ENCODE measurements at regions not wholly inside any gene's neighbourhood (a gene's known extent, or its start where the extent isn't known, plus 50 kb on each side); places are given as distances from the start of the nearest gene placed in this dataset.

- Histone ChIP-seq H3K9ac (ENCODE audit: low read length) (no peak overlapping the region), H3K27ac (ENCODE audit: low read depth, low read length) (no peak overlapping the region), H3K4me1 (ENCODE audit: insufficient read depth, low read length) (no peaks in the 10 kb centered on the region), H3K27me3 (ENCODE audit: insufficient read depth, low read length) (no peaks in the 10 kb centered on the region), H3K4me3 (ENCODE audit: insufficient read depth, low read depth, low read length) (no peak overlapping the region), H4K20me1 (ENCODE audit: insufficient read depth, low read length) (no peaks in the 10 kb centered on the region), H3K79me2 (ENCODE audit: insufficient read depth, low read length) (no peaks in the 10 kb centered on the region), H3K36me3 (ENCODE audit: insufficient read depth, low read length) (no peaks in the 10 kb centered on the region), H3K4me2 (ENCODE audit: low read length) (no peak overlapping the region), H3K9me3 (ENCODE audit: insufficient read depth, low read depth, low read length) (no peaks in the 10 kb centered on the region), H2AFZ (ENCODE audit: low read depth, low read length) (no peak overlapping the region)
- H3K27ac Mint-ChIP-seq (ENCODE audit: unreplicated experiment), result no peak overlapping the region
- no peak for TF ChIP-seq EZH2 (IDR thresholded peaks at IDR 0.05; ENCODE audit: insufficient read depth, low read length)
- no peak for TF ChIP-seq CTCF (IDR thresholded peaks at IDR 0.05; ENCODE audit: insufficient read depth, low read depth, low read length)
- FAIRE-seq, result peak; percentile 58
- no peak overlapping the region for H3K4me3 Mint-ChIP-seq (ENCODE audit: unreplicated experiment)
- H3K9me3 Mint-ChIP-seq (ENCODE audit: unreplicated experiment), result no peaks in the 10 kb centered on the region
- DNase-seq (ENCODE audit: low read depth), result no peak
- H3K4me1 Mint-ChIP-seq (ENCODE audit: low read depth, unreplicated experiment), result no peaks in the 10 kb centered on the region
- H3K27me3 Mint-ChIP-seq (ENCODE audit: low read depth, unreplicated experiment), result no peaks in the 10 kb centered on the region
- H3K36me3 Mint-ChIP-seq (ENCODE audit: low read depth, unreplicated experiment), result no peaks in the 10 kb centered on the region
These were observed 55.6 kb downstream of the PBDC1 start for GRCh38 chrX:76228499-76228898.

- no peak for DNase-seq (ENCODE audit: low read depth)
- Histone ChIP-seq H3K79me2 (ENCODE audit: insufficient read depth, low read length) (no peaks in the 10 kb centered on the region), H2AFZ (ENCODE audit: low read depth, low read length) (no peak overlapping the region), H4K20me1 (ENCODE audit: insufficient read depth, low read length) (no peaks in the 10 kb centered on the region), H3K4me1 (ENCODE audit: insufficient read depth, low read length) (no peaks in the 10 kb centered on the region), H3K27ac (ENCODE audit: low read depth, low read length) (no peak overlapping the region), H3K9ac (ENCODE audit: low read length) (no peak overlapping the region), H3K4me2 (ENCODE audit: low read length) (no peak overlapping the region), H3K9me3 (ENCODE audit: insufficient read depth, low read depth, low read length) (no peaks in the 10 kb centered on the region), H3K27me3 (ENCODE audit: insufficient read depth, low read length) (no peaks in the 10 kb centered on the region), H3K4me3 (ENCODE audit: insufficient read depth, low read depth, low read length) (no peak overlapping the region), H3K36me3 (ENCODE audit: insufficient read depth, low read length) (no peaks in the 10 kb centered on the region)
- Mint-ChIP-seq H3K4me1 (ENCODE audit: low read depth, unreplicated experiment) (no peaks in the 10 kb centered on the region), H3K27me3 (ENCODE audit: low read depth, unreplicated experiment) (no peaks in the 10 kb centered on the region), H3K36me3 (ENCODE audit: low read depth, unreplicated experiment) (no peaks in the 10 kb centered on the region), H3K9me3 (ENCODE audit: unreplicated experiment) (no peaks in the 10 kb centered on the region), H3K4me3 (ENCODE audit: unreplicated experiment) (no peak overlapping the region), H3K27ac (ENCODE audit: unreplicated experiment) (no peak overlapping the region)
- no peak for TF ChIP-seq EZH2 (IDR thresholded peaks at IDR 0.05; ENCODE audit: insufficient read depth, low read length)
- no peak for TF ChIP-seq CTCF (IDR thresholded peaks at IDR 0.05; ENCODE audit: insufficient read depth, low read depth, low read length)
- peak; percentile 67 for FAIRE-seq
These were observed 76.0 kb downstream of the PBDC1 start for GRCh38 chrX:76248901-76249300.

- Histone ChIP-seq H3K36me3 (ENCODE audit: insufficient read depth, low read length) (no peaks in the 10 kb centered on the region), H3K9me3 (ENCODE audit: insufficient read depth, low read depth, low read length) (no peaks in the 10 kb centered on the region), H3K9ac (ENCODE audit: low read length) (no peak overlapping the region), H3K4me2 (ENCODE audit: low read length) (no peak overlapping the region), H3K4me1 (ENCODE audit: insufficient read depth, low read length) (no peaks in the 10 kb centered on the region), H3K4me3 (ENCODE audit: insufficient read depth, low read depth, low read length) (no peak overlapping the region), H2AFZ (ENCODE audit: low read depth, low read length) (no peak overlapping the region), H3K27ac (ENCODE audit: low read depth, low read length) (no peak overlapping the region), H4K20me1 (ENCODE audit: insufficient read depth, low read length) (no peaks in the 10 kb centered on the region), H3K27me3 (ENCODE audit: insufficient read depth, low read length) (no peaks in the 10 kb centered on the region), H3K79me2 (ENCODE audit: insufficient read depth, low read length) (no peaks in the 10 kb centered on the region)
- Mint-ChIP-seq H3K4me1 (ENCODE audit: low read depth, unreplicated experiment) (no peaks in the 10 kb centered on the region), H3K27ac (ENCODE audit: unreplicated experiment) (no peak overlapping the region), H3K27me3 (ENCODE audit: low read depth, unreplicated experiment) (no peaks in the 10 kb centered on the region), H3K9me3 (ENCODE audit: unreplicated experiment) (no peaks in the 10 kb centered on the region), H3K4me3 (ENCODE audit: unreplicated experiment) (no peak overlapping the region), H3K36me3 (ENCODE audit: low read depth, unreplicated experiment) (no peaks in the 10 kb centered on the region)
- no peak for DNase-seq (ENCODE audit: low read depth)
- FAIRE-seq, result peak; percentile 98
- TF ChIP-seq CTCF (IDR thresholded peaks at IDR 0.05; ENCODE audit: insufficient read depth, low read depth, low read length), result no peak
- no peak for TF ChIP-seq EZH2 (IDR thresholded peaks at IDR 0.05; ENCODE audit: insufficient read depth, low read length)
These were observed 80.6 kb downstream of the PBDC1 start for GRCh38 chrX:76253432-76253831.

All from astrocyte (in vitro differentiated cells and primary cell).